CD14-positive monocyte (primary cell): ENCODE measurements at regions not wholly inside any gene's neighbourhood (a gene's known extent, or its start where the extent isn't known, plus 50 kb on each side); places are given as distances from the start of the nearest gene placed in this dataset.

Experiments
- DNase-seq, 3 donors: peaks; one replicate each; pipeline ENCODE4 v3.0.0-alpha.2; 2011 to 2022
- H2AFZ ChIP-seq: 2 replicates; pipeline ENCODE4 v1.6.0; 2012; ENCODE audit warnings: mild to moderate bottlenecking, low read depth, low read length, inconsistent platforms; ENCODE audit not compliant: insufficient read depth, poor library complexity, severe bottlenecking
- H3K27ac ChIP-seq, 2 donors: 1 replicate in 1 of 2; 2 replicates in 1 of 2; pipeline ENCODE4 v1.5.1; 2012 to 2013; ENCODE audit warnings: low read length in 2 of 2, control low read depth in 1 of 2, inconsistent platforms in 1 of 2, low read depth in 1 of 2, mild to moderate bottlenecking in 1 of 2
- H3K27me3 ChIP-seq, 2 donors: one replicate each; pipeline versions ENCODE4 v1.6.0 to v1.6.1; 2011 to 2013; ENCODE audit warnings: low read length in 2 of 2; ENCODE audit not compliant: control insufficient read depth in 2 of 2, insufficient read depth in 2 of 2
- H3K36me3 ChIP-seq, 2 donors: replicated peaks in 1 of 2; 1 replicate in 1 of 2; 2 replicates in 1 of 2; pipeline versions ENCODE4 v1.5.1 to v1.6.1; 2012 to 2013; ENCODE audit warnings: low read length in 2 of 2, control low read depth in 1 of 2, inconsistent platforms in 1 of 2, mild to moderate bottlenecking in 1 of 2; ENCODE audit not compliant: insufficient read depth in 2 of 2, control insufficient read depth in 1 of 2
- H3K4me1 ChIP-seq, 2 donors: 1 replicate in 1 of 2; 2 replicates in 1 of 2; pipeline versions ENCODE4 v1.5.1 to v1.6.1; 2012 to 2013; ENCODE audit warnings: low read length in 2 of 2, control low read depth in 1 of 2, inconsistent platforms in 1 of 2, mild to moderate bottlenecking in 1 of 2, moderate library complexity in 1 of 2; ENCODE audit not compliant: insufficient read depth in 2 of 2, control insufficient read depth in 1 of 2
- H3K4me2 ChIP-seq: replicated peaks from 2 replicates; pipeline ENCODE3; 2012; ENCODE audit warnings: low read length, moderate library complexity, mild to moderate bottlenecking; ENCODE audit not compliant: poor library complexity, severe bottlenecking; ENCODE audit errors: extremely low read depth
- H3K4me3 ChIP-seq, 3 experiments: fragments of 200-600 bp in 1 of 3; sonication (generic) in 1 of 3; replicated peaks in 1 of 3; 1 replicate in 2 of 3; 2 replicates in 1 of 3; pipeline ENCODE4 v1.5.1; 2011 to 2013; ENCODE audit warnings: low read length in 3 of 3, mild to moderate bottlenecking in 3 of 3, control low read depth in 2 of 3, low read depth in 2 of 3, inconsistent platforms in 1 of 3, moderate library complexity in 1 of 3
- H3K79me2 ChIP-seq: 2 replicates; pipeline ENCODE4 v1.6.0; 2012; ENCODE audit warnings: mild to moderate bottlenecking, control low read depth, inconsistent platforms, low read length, moderate library complexity; ENCODE audit not compliant: insufficient read depth
- H3K9ac ChIP-seq: 2 replicates; pipeline ENCODE4 v1.6.0; 2017; ENCODE audit warnings: low read length, mild to moderate bottlenecking; ENCODE audit not compliant: insufficient read depth, poor library complexity, severe bottlenecking
- H3K9me3 ChIP-seq, 2 donors: replicated peaks in 1 of 2; 1 replicate in 1 of 2; 2 replicates in 1 of 2; pipeline versions ENCODE4 v1.5.1 to v1.6.1; 2012 to 2013; ENCODE audit warnings: low read length in 2 of 2, control low read depth in 1 of 2; ENCODE audit not compliant: control insufficient read depth in 1 of 2, insufficient read depth in 1 of 2
- H4K20me1 ChIP-seq: 2 replicates; pipeline ENCODE4 v1.6.0; 2012; ENCODE audit warnings: mild to moderate bottlenecking, low read length, control low read depth, moderate library complexity; ENCODE audit not compliant: insufficient read depth
- H3K27ac Mint-ChIP-seq, 7 donors: one replicate each; pipeline ENCODE4 v1.8.0; 2020; ENCODE audit warnings: mild to moderate bottlenecking in 7 of 7, mixed read lengths in 7 of 7, moderate library complexity in 6 of 7, inconsistent platforms in 2 of 7
- H3K27me3 Mint-ChIP-seq, 3 donors: one replicate each; pipeline ENCODE4 v1.8.0; 2021 to 2022; ENCODE audit warnings: low read depth in 3 of 3, mild to moderate bottlenecking in 3 of 3, mixed read lengths in 3 of 3, moderate library complexity in 3 of 3, inconsistent platforms in 1 of 3
- H3K36me3 Mint-ChIP-seq, 2 donors: one replicate each; pipeline ENCODE4 v1.8.0; 2020; ENCODE audit warnings: mixed read lengths in 2 of 2, inconsistent platforms in 1 of 2, mild to moderate bottlenecking in 1 of 2
- H3K4me1 Mint-ChIP-seq: one replicate; pipeline ENCODE4 v1.8.0; 2020; ENCODE audit warnings: mild to moderate bottlenecking, mixed read lengths
- H3K4me3 Mint-ChIP-seq, 2 donors: one replicate each; pipeline ENCODE4 v1.8.0; 2020; ENCODE audit warnings: mild to moderate bottlenecking in 2 of 2, mixed read lengths in 2 of 2, moderate library complexity in 1 of 2
- H3K9me3 Mint-ChIP-seq, 7 donors: one replicate each; pipeline ENCODE4 v1.8.0; 2020 to 2022; ENCODE audit warnings: mixed read lengths in 7 of 7, mild to moderate bottlenecking in 6 of 7, moderate library complexity in 6 of 7, inconsistent platforms in 2 of 7
- WGBS: methylation state at CpG from one replicate; pipeline ENCODE4 v1.1.5; 2013; ENCODE audit warnings: missing lambda C conversion rate; ENCODE audit not compliant: insufficient coverage; 5-methylcytosine and 5-hydroxymethylcytosine counted together
- intact Hi-C, 2 donors: fragments of 100-400 bp; cut with micrococcal nuclease; formaldehyde crosslinking; loops; one replicate each; pipeline versions ENCODE4 v1.15.0 to v1.15.1; 2023
- TF ChIP-seq, protein P1 (sequence below): fragments of 200-600 bp; IDR thresholded peaks from one replicate; pipeline ENCODE4 v1.8.0; 2022; ENCODE audit warnings: antibody characterized with exemption, mild to moderate bottlenecking

DNA sequence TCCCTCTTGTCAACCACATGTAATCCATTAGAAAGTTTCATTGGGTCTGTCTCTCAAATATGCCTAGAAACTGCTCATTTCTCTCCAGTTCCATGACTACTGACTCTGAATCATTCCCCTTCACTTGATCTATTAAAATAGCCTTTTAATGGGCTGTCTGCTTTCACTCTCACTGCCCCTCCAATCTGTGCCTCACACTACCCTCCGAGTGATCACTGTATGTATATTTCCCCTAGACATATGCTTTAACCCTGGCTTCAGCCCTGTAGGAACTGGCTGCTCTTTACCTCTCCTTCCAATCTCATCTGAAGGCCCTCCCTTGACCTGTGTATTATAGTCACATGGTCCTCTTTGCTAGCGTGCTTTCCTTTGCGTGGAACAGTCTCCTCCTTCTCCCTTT, 282.8 kb upstream of the ADAMTS9 start:
- H3K4me1 ChIP-seq = no peaks in the 10 kb centered on the region
- H3K9me3 Mint-ChIP-seq = peaks cover 0 to 6% (median 3%) of the 10 kb centered on the region in 7 donors
- H2AFZ ChIP-seq = no peak overlapping the region
- TF ChIP-seq, protein P1, sequence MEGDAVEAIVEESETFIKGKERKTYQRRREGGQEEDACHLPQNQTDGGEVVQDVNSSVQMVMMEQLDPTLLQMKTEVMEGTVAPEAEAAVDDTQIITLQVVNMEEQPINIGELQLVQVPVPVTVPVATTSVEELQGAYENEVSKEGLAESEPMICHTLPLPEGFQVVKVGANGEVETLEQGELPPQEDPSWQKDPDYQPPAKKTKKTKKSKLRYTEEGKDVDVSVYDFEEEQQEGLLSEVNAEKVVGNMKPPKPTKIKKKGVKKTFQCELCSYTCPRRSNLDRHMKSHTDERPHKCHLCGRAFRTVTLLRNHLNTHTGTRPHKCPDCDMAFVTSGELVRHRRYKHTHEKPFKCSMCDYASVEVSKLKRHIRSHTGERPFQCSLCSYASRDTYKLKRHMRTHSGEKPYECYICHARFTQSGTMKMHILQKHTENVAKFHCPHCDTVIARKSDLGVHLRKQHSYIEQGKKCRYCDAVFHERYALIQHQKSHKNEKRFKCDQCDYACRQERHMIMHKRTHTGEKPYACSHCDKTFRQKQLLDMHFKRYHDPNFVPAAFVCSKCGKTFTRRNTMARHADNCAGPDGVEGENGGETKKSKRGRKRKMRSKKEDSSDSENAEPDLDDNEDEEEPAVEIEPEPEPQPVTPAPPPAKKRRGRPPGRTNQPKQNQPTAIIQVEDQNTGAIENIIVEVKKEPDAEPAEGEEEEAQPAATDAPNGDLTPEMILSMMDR = no peak
- no peak for DNase-seq
- H3K4me1 Mint-ChIP-seq = no peaks in the 10 kb centered on the region
- H4K20me1 ChIP-seq = no peaks in the 10 kb centered on the region
- H3K4me3 ChIP-seq = no peak overlapping the region
- no peak overlapping the region for H3K27ac ChIP-seq
- no peaks in the 10 kb centered on the region for H3K27me3 ChIP-seq
- intact Hi-C loops = no loop called here
- no peak overlapping the region for H3K27ac Mint-ChIP-seq
- H3K9ac ChIP-seq = no peak overlapping the region
- H3K27me3 Mint-ChIP-seq = peaks cover 1 to 4% (median 2%) of the 10 kb centered on the region in 3 donors
- H3K4me3 Mint-ChIP-seq = no peak overlapping the region
- 94% methylated on average over 2 of the region's 3 CpGs for whole genome bisulfite sequencing
- no peak overlapping the region for H3K4me2 ChIP-seq
- H3K36me3 ChIP-seq = no peaks in the 10 kb centered on the region
- no peaks in the 10 kb centered on the region for H3K36me3 Mint-ChIP-seq
- H3K79me2 ChIP-seq = no peaks in the 10 kb centered on the region
- peaks cover 0 to 6% of the 10 kb centered on the region in 2 donors for H3K9me3 ChIP-seq

DNA sequence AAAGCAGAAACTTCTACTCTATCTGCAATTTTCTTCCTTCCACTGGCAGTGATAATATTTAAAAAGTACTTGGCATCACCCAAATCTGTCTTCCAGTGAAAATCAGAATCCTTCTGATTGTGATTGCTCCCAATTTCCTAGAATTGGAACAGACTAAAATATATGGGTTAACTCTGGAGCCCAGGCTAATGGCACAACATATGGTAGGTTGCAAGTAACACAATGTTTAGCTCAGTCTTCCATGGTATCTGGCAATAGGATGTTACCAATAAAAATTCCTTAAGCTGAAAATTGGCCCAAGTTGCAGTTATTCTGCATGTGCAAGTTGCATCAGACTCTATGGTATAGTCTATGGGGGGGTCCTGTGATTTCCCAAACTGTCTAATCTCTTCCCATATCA, 273.5 kb upstream of the ADAMTS9 start:
- Mint-ChIP-seq H3K36me3 (no peaks in the 10 kb centered on the region), H3K27ac (no peak overlapping the region), H3K27me3 (peaks cover 0 to 1% (median 0%) of the 10 kb centered on the region in 3 donors), H3K4me1 (no peaks in the 10 kb centered on the region), H3K9me3 (peaks cover 0 to 7% (median 3%) of the 10 kb centered on the region in 7 donors), H3K4me3 (no peak overlapping the region)
- no peaks in the 10 kb centered on the region for H4K20me1 ChIP-seq
- H2AFZ ChIP-seq = no peak overlapping the region
- intact Hi-C loops = no loop called here
- TF ChIP-seq, protein P1 = no peak
- H3K4me1 ChIP-seq = no peaks in the 10 kb centered on the region
- no peaks in the 10 kb centered on the region for H3K27me3 ChIP-seq
- no peaks in the 10 kb centered on the region for H3K36me3 ChIP-seq
- no peak overlapping the region for H3K4me3 ChIP-seq
- DNase-seq = no peak
- no peak overlapping the region for H3K4me2 ChIP-seq
- no peaks in the 10 kb centered on the region for H3K79me2 ChIP-seq
- no peak overlapping the region for H3K27ac ChIP-seq
- no peak overlapping the region for H3K9ac ChIP-seq
- no peaks in the 10 kb centered on the region for H3K9me3 ChIP-seq
